ENCODE measurements at regions not wholly inside any gene's neighbourhood (a gene's known extent, or its start where the extent isn't known, plus 50 kb on each side); places are given as distances from the start of the nearest gene placed in this dataset.

DNA sequence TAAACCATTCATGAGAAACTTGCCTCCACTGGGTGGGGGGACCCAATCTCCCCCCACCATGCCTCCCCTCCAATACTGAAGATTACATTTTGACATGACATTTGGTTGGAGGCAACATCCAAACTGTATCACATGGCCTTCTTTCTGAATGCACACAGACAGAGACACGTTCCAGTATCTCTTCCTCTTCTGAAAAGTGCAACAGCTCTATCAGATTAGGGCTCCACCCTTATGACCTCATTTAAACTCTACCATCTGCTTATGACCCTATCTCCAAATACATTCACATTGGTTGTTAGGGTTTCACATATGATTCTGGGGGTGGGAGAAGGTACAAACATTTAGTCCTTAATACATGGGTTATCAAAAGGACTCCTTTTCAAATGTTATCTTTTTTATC, 481.8 kb upstream of the NFIA start:
- no peak for DNase-seq (ENCODE audit: low read depth, low spot score)
- Histone ChIP-seq H3K36me3 (ENCODE audit: control insufficient read depth in 1 of 2, insufficient read depth in 2 of 2, low read length in 2 of 2) (no peaks in the 10 kb centered on the region), H3K4me2 (ENCODE audit: low read length) (no peak overlapping the region), H4K20me1 (ENCODE audit: insufficient read depth) (no peaks in the 10 kb centered on the region), H3K4me1 (ENCODE audit: control insufficient read depth in 1 of 2, insufficient read depth in 2 of 2, low read length in 2 of 2) (no peaks in the 10 kb centered on the region), H3K27me3 (ENCODE audit: insufficient read depth, low read length) (peaks cover 4% of the 10 kb centered on the region; the same call in 1 of the 2 replicates), H3K27ac (ENCODE audit: low read depth, low read length) (no peak overlapping the region), H3K9me3 (ENCODE audit: control insufficient read depth in 1 of 2, insufficient read depth in 1 of 2, low read depth in 1 of 2, low read length in 2 of 2) (no peaks in the 10 kb centered on the region), H2AFZ (ENCODE audit: low read depth, low read length, poor library complexity, severe bottlenecking) (no peak overlapping the region), H3K4me3 (replicated peaks in 1 of 2; ENCODE audit: low read depth in 1 of 2, low read length in 2 of 2) (no peak overlapping the region), H3K79me2 (ENCODE audit: insufficient read depth, low read length) (no peaks in the 10 kb centered on the region), H3K9me2 (ENCODE audit: insufficient read depth) (no peaks in the 10 kb centered on the region), H3K9ac (ENCODE audit: low read length) (no peak overlapping the region)
- intact Hi-C loops (cut with micrococcal nuclease): no loop called here
- POLR2A ChIA-PET: no interaction called here
- CTCF ChIA-PET: no interaction called here
- no peak for ATAC-seq
- RAD21 ChIA-PET (ENCODE audit: low non-redundant PET in 1 of 2, low total read pairs in 2 of 2, uncharacterized antibody in 2 of 2, unreplicated experiment in 2 of 2): no interaction called here
- TF ChIP-seq POLR2A (IDR thresholded peaks at IDR 0.05; ENCODE audit: borderline replicate concordance, extremely low read depth, insufficient read depth, insufficient read length): no peak
- no peak for TF ChIP-seq RAD21 (IDR thresholded peaks at IDR 0.05; ENCODE audit: low read depth)
- BruUV-seq (replicated peaks): no TSS peak

DNA sequence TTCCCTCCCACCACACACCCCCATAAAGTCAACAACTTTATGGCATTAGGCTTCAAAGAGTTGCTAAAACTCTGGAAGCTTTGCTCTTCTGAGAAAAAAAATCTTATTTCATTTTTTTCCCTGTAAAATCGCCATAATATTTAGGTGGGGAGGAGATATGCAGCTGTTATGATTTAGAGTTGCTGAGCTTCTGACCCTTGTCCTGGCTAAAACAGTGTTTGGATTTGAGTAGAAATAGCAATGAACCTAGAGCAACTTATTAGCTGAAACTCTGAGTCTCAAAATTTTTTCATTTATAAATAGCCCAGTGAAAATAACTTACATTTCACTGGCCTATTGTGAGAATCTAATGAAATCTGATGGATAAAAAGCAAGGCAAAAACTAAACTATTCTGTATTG, 482.8 kb upstream of the NFIA start:
- DNase-seq (ENCODE audit: low read depth, low spot score): no peak
- Histone ChIP-seq H4K20me1 (ENCODE audit: insufficient read depth) (no peaks in the 10 kb centered on the region), H3K9ac (ENCODE audit: low read length) (no peak overlapping the region), H3K27me3 (ENCODE audit: insufficient read depth, low read length) (peaks cover 4% of the 10 kb centered on the region; the same call in 1 of the 2 replicates), H3K9me2 (ENCODE audit: insufficient read depth) (no peaks in the 10 kb centered on the region), H3K4me2 (ENCODE audit: low read length) (no peak overlapping the region), H2AFZ (ENCODE audit: low read depth, low read length, poor library complexity, severe bottlenecking) (no peak overlapping the region), H3K36me3 (ENCODE audit: control insufficient read depth in 1 of 2, insufficient read depth in 2 of 2, low read length in 2 of 2) (no peaks in the 10 kb centered on the region), H3K4me3 (replicated peaks in 1 of 2; ENCODE audit: low read depth in 1 of 2, low read length in 2 of 2) (no peak overlapping the region), H3K4me1 (ENCODE audit: control insufficient read depth in 1 of 2, insufficient read depth in 2 of 2, low read length in 2 of 2) (no peaks in the 10 kb centered on the region), H3K27ac (ENCODE audit: low read depth, low read length) (no peak overlapping the region), H3K79me2 (ENCODE audit: insufficient read depth, low read length) (no peaks in the 10 kb centered on the region), H3K9me3 (ENCODE audit: control insufficient read depth in 1 of 2, insufficient read depth in 1 of 2, low read depth in 1 of 2, low read length in 2 of 2) (no peaks in the 10 kb centered on the region)
- TF ChIP-seq, protein P1, sequence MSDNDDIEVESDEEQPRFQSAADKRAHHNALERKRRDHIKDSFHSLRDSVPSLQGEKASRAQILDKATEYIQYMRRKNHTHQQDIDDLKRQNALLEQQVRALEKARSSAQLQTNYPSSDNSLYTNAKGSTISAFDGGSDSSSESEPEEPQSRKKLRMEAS (IDR thresholded peaks at IDR 0.05): no peak
- no peak for TF ChIP-seq EGR1 (IDR thresholded peaks at IDR 0.05; ENCODE audit: low read depth)
- TF ChIP-seq, protein P2, sequence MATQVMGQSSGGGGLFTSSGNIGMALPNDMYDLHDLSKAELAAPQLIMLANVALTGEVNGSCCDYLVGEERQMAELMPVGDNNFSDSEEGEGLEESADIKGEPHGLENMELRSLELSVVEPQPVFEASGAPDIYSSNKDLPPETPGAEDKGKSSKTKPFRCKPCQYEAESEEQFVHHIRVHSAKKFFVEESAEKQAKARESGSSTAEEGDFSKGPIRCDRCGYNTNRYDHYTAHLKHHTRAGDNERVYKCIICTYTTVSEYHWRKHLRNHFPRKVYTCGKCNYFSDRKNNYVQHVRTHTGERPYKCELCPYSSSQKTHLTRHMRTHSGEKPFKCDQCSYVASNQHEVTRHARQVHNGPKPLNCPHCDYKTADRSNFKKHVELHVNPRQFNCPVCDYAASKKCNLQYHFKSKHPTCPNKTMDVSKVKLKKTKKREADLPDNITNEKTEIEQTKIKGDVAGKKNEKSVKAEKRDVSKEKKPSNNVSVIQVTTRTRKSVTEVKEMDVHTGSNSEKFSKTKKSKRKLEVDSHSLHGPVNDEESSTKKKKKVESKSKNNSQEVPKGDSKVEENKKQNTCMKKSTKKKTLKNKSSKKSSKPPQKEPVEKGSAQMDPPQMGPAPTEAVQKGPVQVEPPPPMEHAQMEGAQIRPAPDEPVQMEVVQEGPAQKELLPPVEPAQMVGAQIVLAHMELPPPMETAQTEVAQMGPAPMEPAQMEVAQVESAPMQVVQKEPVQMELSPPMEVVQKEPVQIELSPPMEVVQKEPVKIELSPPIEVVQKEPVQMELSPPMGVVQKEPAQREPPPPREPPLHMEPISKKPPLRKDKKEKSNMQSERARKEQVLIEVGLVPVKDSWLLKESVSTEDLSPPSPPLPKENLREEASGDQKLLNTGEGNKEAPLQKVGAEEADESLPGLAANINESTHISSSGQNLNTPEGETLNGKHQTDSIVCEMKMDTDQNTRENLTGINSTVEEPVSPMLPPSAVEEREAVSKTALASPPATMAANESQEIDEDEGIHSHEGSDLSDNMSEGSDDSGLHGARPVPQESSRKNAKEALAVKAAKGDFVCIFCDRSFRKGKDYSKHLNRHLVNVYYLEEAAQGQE (IDR thresholded peaks at IDR 0.05; ENCODE audit: low read depth): no peak
- TF ChIP-seq JUND (IDR thresholded peaks at IDR 0.05): no peak
- TF ChIP-seq FOSL1 (IDR thresholded peaks at IDR 0.05; ENCODE audit: low read depth): no peak
- no peak for TF ChIP-seq SP1 (IDR thresholded peaks at IDR 0.05; ENCODE audit: low read depth)
- TF ChIP-seq YY1 (IDR thresholded peaks at IDR 0.05; ENCODE audit: extremely low read depth, insufficient replicate concordance, low read depth, low read length): no peak
- no peak for TF ChIP-seq TCF7L2 (IDR thresholded peaks at IDR 0.05; ENCODE audit: borderline replicate concordance, extremely low read depth, insufficient read depth, insufficient read length)
- no peak for TF ChIP-seq EZH2 (IDR thresholded peaks at IDR 0.05)
- TF ChIP-seq ZFX (IDR thresholded peaks at IDR 0.05): no peak
- TF ChIP-seq, protein P3, sequence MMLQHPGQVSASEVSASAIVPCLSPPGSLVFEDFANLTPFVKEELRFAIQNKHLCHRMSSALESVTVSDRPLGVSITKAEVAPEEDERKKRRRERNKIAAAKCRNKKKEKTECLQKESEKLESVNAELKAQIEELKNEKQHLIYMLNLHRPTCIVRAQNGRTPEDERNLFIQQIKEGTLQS (IDR thresholded peaks at IDR 0.05): no peak
- TF ChIP-seq CEBPB (IDR thresholded peaks at IDR 0.05; ENCODE audit: low read depth): no peak
- no peak for TF ChIP-seq SRF (IDR thresholded peaks at IDR 0.05; ENCODE audit: low read depth)
- no peak for TF ChIP-seq POLR2AphosphoS5 (IDR thresholded peaks at IDR 0.05; ENCODE audit: low read depth, low read length)
- intact Hi-C loops (cut with micrococcal nuclease): no loop called here
- ATAC-seq: no peak
- ChIA-PET POLR2A (no interaction called here), CTCF (no interaction called here), RAD21 (ENCODE audit: low non-redundant PET in 1 of 2, low total read pairs in 2 of 2, uncharacterized antibody in 2 of 2, unreplicated experiment in 2 of 2) (no interaction called here)
- BruUV-seq (replicated peaks): no TSS peak

All from HCT116 (cell line).